Chondrocyte (in vitro differentiated cells): ENCODE measurements at regions not wholly inside any gene's neighbourhood (a gene's known extent, or its start where the extent isn't known, plus 50 kb on each side); places are given as distances from the start of the nearest gene placed in this dataset.

Experiments
- DNase-seq: peaks from one replicate; pipeline ENCODE4 v3.0.0; 2021; ENCODE audit warnings: mixed read lengths, low spot score
- H3K27ac Mint-ChIP-seq: one replicate; pipeline ENCODE4 v1.8.0; 2021; ENCODE audit warnings: mild to moderate bottlenecking, moderate library complexity, mixed read lengths; ENCODE audit not compliant: unreplicated experiment
- H3K27me3 Mint-ChIP-seq: 2 replicates; pipeline ENCODE4 v1.8.0; 2021; ENCODE audit warnings: low read depth, mixed read lengths
- H3K36me3 Mint-ChIP-seq: 2 replicates; pipeline ENCODE4 v1.8.0; 2021; ENCODE audit warnings: low read depth, mixed read lengths
- H3K4me1 Mint-ChIP-seq: 2 replicates; pipeline ENCODE4 v1.8.0; 2021; ENCODE audit warnings: low read depth, mild to moderate bottlenecking, mixed read lengths
- H3K4me3 Mint-ChIP-seq: one replicate; pipeline ENCODE4 v1.8.0; 2021; ENCODE audit warnings: mild to moderate bottlenecking, moderate library complexity, mixed read lengths; ENCODE audit not compliant: unreplicated experiment
- H3K9me3 Mint-ChIP-seq: 2 replicates; pipeline ENCODE4 v1.8.0; 2021; ENCODE audit warnings: low read depth, mixed read lengths
- CTCF ChIP-seq: fragments of 200-600 bp; sonication (generic); IDR thresholded peaks from 2 replicates; pipeline ENCODE4 v1.5.0; 2021; ENCODE audit warnings: antibody characterized with exemption, mild to moderate bottlenecking, moderate library complexity

GRCh38 chr1:23615423-23615822, 56.1 kb upstream of the ID3 start:
- Mint-ChIP-seq H3K4me1 (peaks cover 4% of the 10 kb centered on the region), H3K9me3 (no peaks in the 10 kb centered on the region)

GRCh38 chr1:23614032-23614660, 54.8 kb upstream of the ID3 start:
- peaks cover 18% of the 10 kb centered on the region for H3K27me3 Mint-ChIP-seq
- no peak overlapping the region for H3K4me3 Mint-ChIP-seq
- DNase-seq = no peak
- no peak overlapping the region for H3K27ac Mint-ChIP-seq
- no peaks in the 10 kb centered on the region for H3K4me1 Mint-ChIP-seq
- TF ChIP-seq CTCF = no peak
- peaks cover 3% of the 10 kb centered on the region for H3K36me3 Mint-ChIP-seq
- no peaks in the 10 kb centered on the region for H3K9me3 Mint-ChIP-seq

More at GRCh38 chr1:23615423-23615822, 56.1 kb upstream of the ID3 start:
- peaks cover 27% of the 10 kb centered on the region for H3K27me3 Mint-ChIP-seq
- no peak for TF ChIP-seq CTCF
- no peak for DNase-seq
- H3K27ac Mint-ChIP-seq = no peak overlapping the region
- H3K36me3 Mint-ChIP-seq = peaks cover 3% of the 10 kb centered on the region
- H3K4me3 Mint-ChIP-seq = no peak overlapping the region

- Mint-ChIP-seq H3K27ac (no peak overlapping the region), H3K4me1 (no peaks in the 10 kb centered on the region), H3K4me3 (no peak overlapping the region), H3K9me3 (no peaks in the 10 kb centered on the region), H3K27me3 (peaks cover 11% of the 10 kb centered on the region), H3K36me3 (peaks cover 3% of the 10 kb centered on the region)
- no peak for TF ChIP-seq CTCF
- DNase-seq = no peak
Measured at GRCh38 chr1:23613191-23614031, 54.1 kb upstream of the ID3 start.

GRCh38 chr1:23611601-23612327, 52.5 kb upstream of the ID3 start:
- Mint-ChIP-seq H3K27me3 (peaks cover 10% of the 10 kb centered on the region), H3K4me1 (no peaks in the 10 kb centered on the region), H3K27ac (no peak overlapping the region), H3K9me3 (no peaks in the 10 kb centered on the region), H3K4me3 (no peak overlapping the region), H3K36me3 (peaks cover 1% of the 10 kb centered on the region)
- DNase-seq = no peak
- no peak for TF ChIP-seq CTCF

GRCh38 chr1:23610677-23611076, 51.4 kb upstream of the ID3 start:
- H3K27ac Mint-ChIP-seq = no peak overlapping the region
- no peak for DNase-seq
- H3K36me3 Mint-ChIP-seq = no peaks in the 10 kb centered on the region
- H3K27me3 Mint-ChIP-seq = peaks cover 8% of the 10 kb centered on the region
- no peak overlapping the region for H3K4me3 Mint-ChIP-seq
- no peaks in the 10 kb centered on the region for H3K9me3 Mint-ChIP-seq
- H3K4me1 Mint-ChIP-seq = no peaks in the 10 kb centered on the region
- no peak for TF ChIP-seq CTCF
